Mammary epithelial cell (primary cell): ENCODE measurements at regions not wholly inside any gene's neighbourhood (a gene's known extent, or its start where the extent isn't known, plus 50 kb on each side); places are given as distances from the start of the nearest gene placed in this dataset.

Experiments used
- CTCF ChIP-seq, 2 donors: IDR thresholded peaks in 1 of 2; conservative IDR thresholded peaks in 1 of 2; 2 replicates each; pipeline ENCODE4 v1.5.1; 2011 to 2012; ENCODE audit warnings: inconsistent platforms in 2 of 2, low read length in 2 of 2, mild to moderate bottlenecking in 2 of 2, control low read depth in 1 of 2, low read depth in 1 of 2; ENCODE audit not compliant: insufficient read depth in 1 of 2; ENCODE audit errors: extremely low read depth in 1 of 2
- EZH2 ChIP-seq: IDR thresholded peaks from 2 replicates; pipeline ENCODE4 v1.6.1; 2012; ENCODE audit warnings: low read length, inconsistent platforms, borderline replicate concordance

- TF ChIP-seq CTCF (conservative IDR thresholded peaks at IDR 0.05 in 1 of 2, IDR thresholded peaks at IDR 0.05 in 1 of 2; ENCODE audit: extremely low read depth in 1 of 2, insufficient read depth in 1 of 2, low read depth in 1 of 2, low read length in 2 of 2) (no peak), EZH2 (no peak)
Measured at GRCh38 chr13:37490176-37490779, 108.3 kb downstream of the POSTN start.
